ENCODE measurements at regions not wholly inside any gene's neighbourhood (a gene's known extent, or its start where the extent isn't known, plus 50 kb on each side); places are given as distances from the start of the nearest gene placed in this dataset.
A peak's percentile ranks its signal among the peaks of the same experiment; 100 is the strongest.

GRCh38 chr16:17989255-17989654 lies 347.3 kb downstream of the NPIPA8 start:
- intact Hi-C loops (cut with DNase I; ENCODE audit: low total_unique reads) = no loop called here
- Histone ChIP-seq H3K4me1 (no peaks in the 10 kb centered on the region), H3K27ac (no peak overlapping the region), H3K36me3 (no peaks in the 10 kb centered on the region), H3K9me3 (no peaks in the 10 kb centered on the region), H3K27me3 (no peaks in the 10 kb centered on the region), H3K4me3 (no peak overlapping the region)
- TF ChIP-seq POLR2A (IDR thresholded peaks at IDR 0.05) = no peak
- no peak for TF ChIP-seq CTCF (IDR thresholded peaks at IDR 0.05)
- DNase-seq = no peak

- Histone ChIP-seq H3K27me3 (no peaks in the 10 kb centered on the region), H3K27ac (no peak overlapping the region), H3K4me1 (no peaks in the 10 kb centered on the region), H3K4me3 (no peak overlapping the region), H3K36me3 (no peaks in the 10 kb centered on the region), H3K9me3 (no peaks in the 10 kb centered on the region)
- DNase-seq = no peak
- intact Hi-C loops (cut with DNase I; ENCODE audit: low total_unique reads) = no loop called here
- TF ChIP-seq CTCF (IDR thresholded peaks at IDR 0.05) = no peak
Observed at GRCh38 chr16:17988839-17989238, 347.7 kb downstream of the NPIPA8 start.

- intact Hi-C loops (cut with DNase I; ENCODE audit: low total_unique reads) = no loop called here
- Histone ChIP-seq H3K27me3 (no peaks in the 10 kb centered on the region), H3K4me1 (no peaks in the 10 kb centered on the region), H3K4me3 (no peak overlapping the region), H3K36me3 (no peaks in the 10 kb centered on the region), H3K9me3 (no peaks in the 10 kb centered on the region), H3K27ac (no peak overlapping the region)
- TF ChIP-seq CTCF (IDR thresholded peaks at IDR 0.05) (no peak), POLR2A (IDR thresholded peaks at IDR 0.05) (no peak)
- DNase-seq = no peak
Observed at GRCh38 chr16:17986991-17987390, 349.5 kb downstream of the NPIPA8 start.

DNA sequence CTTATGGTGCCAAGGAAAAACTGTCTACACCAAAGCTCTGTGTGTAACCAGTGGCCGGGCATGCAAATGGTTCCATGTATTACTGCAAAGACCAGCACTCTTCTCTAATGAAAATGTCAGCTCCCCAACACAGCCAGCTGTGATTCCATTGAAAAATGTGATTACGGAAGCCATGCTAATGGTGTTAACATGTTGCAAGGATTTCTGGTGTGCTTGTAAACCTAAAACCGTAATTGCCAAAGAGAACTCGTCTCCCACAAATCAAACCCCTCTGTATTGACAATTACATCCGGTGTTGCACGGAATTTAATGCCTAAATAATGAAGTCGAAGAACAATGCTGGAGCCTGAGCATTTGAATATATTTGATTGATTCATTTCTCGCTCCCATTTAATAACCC lies 351.7 kb downstream of the NPIPA8 start:
- no peak for TF ChIP-seq CTCF (IDR thresholded peaks at IDR 0.05)
- TF ChIP-seq POLR2A (IDR thresholded peaks at IDR 0.05) = no peak
- intact Hi-C loops (cut with DNase I; ENCODE audit: low total_unique reads) = no loop called here
- Histone ChIP-seq H3K27ac (no peak overlapping the region), H3K4me1 (no peaks in the 10 kb centered on the region), H3K27me3 (no peaks in the 10 kb centered on the region), H3K36me3 (no peaks in the 10 kb centered on the region), H3K9me3 (no peaks in the 10 kb centered on the region), H3K4me3 (no peak overlapping the region)
- DNase-seq = no peak

DNA sequence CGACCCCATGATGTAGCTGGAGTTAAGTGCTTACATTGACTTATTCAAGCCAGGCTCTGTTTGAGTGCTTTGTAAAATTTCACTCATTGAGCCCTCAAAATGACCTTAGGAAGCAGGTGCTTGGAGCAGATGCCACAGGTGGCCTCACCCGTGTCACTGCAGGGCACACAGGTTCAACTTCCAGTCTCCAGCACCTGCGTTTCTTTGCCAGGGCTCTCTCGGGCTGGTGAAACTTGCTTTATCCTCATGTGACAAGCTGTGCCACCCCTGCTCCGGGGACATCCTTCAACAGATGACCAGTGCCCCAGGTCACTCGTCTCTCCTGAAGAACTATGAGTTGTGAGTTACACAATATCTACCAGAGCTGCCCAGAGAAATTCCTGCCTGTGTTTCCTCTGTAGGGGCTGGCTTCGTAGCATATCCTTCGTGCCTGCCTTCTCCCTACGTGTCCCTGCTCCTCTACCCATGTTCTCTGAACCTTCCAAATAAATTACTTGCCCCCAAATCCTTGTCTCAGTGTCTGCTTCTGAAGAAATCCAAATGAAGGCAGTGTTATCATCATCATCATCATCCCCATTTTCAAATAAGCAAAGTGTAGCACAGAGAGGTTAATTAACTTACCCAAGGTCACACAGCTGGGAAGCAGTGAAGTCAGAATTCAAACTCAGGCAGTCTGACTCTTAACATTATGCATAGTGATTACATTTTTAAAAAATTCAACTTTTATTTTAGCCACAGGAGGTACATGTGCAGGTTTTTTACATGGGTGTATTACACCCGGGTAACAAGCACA lies 352.5 kb downstream of the NPIPA8 start:
- Histone ChIP-seq H3K4me1 (no peaks in the 10 kb centered on the region), H3K4me3 (no peak overlapping the region), H3K27ac (no peak overlapping the region), H3K36me3 (no peaks in the 10 kb centered on the region), H3K27me3 (no peaks in the 10 kb centered on the region), H3K9me3 (no peaks in the 10 kb centered on the region)
- DNase-seq = peak in 1 of 2 donors; percentile 20
- TF ChIP-seq CTCF (IDR thresholded peaks at IDR 0.05) = no peak
- no peak for TF ChIP-seq POLR2A (IDR thresholded peaks at IDR 0.05)
- intact Hi-C loops (cut with DNase I; ENCODE audit: low total_unique reads) = no loop called here
